B cell (primary cell): ENCODE measurements at regions not wholly inside any gene's neighbourhood (a gene's known extent, or its start where the extent isn't known, plus 50 kb on each side); places are given as distances from the start of the nearest gene placed in this dataset.

ENCODE experiments used
- ATAC-seq: fragments of 200-7000 bp; cut with Tn5 transposase; one replicate; pipeline ENCODE4 v1.10.0; 2021; ENCODE audit warnings: low read depth, mild to moderate bottlenecking, moderate number of reproducible peaks, moderate library complexity
- CTCF ChIA-PET: fragments of 350-600 bp; sonication (Branson Sonifier 250); formaldehyde crosslinking; loops from one replicate; lab custom pipeline; 2021; ENCODE audit warnings: antibody characterized with exemption, inconsistent platforms; lab: Charles Lee
- POLR2A ChIA-PET: fragments of 350-600 bp; sonication (Branson Sonifier 250); formaldehyde crosslinking; loops from one replicate; lab custom pipeline; 2021; ENCODE audit warnings: antibody characterized with exemption; lab: Charles Lee
- DNase-seq: peaks from one replicate; pipeline ENCODE4 v3.0.0; 2013
- H2AFZ ChIP-seq: 2 replicates; pipeline ENCODE4 v1.6.1; 2012; ENCODE audit warnings: mild to moderate bottlenecking, low read depth, low read length; ENCODE audit not compliant: insufficient read depth, poor library complexity, severe bottlenecking
- H3K27ac ChIP-seq, 2 donors: 1 replicate in 1 of 2; 2 replicates in 1 of 2; pipeline ENCODE4 v1.5.1; 2012 to 2013; ENCODE audit warnings: low read length in 2 of 2, mild to moderate bottlenecking in 2 of 2, moderate library complexity in 1 of 2
- H3K27me3 ChIP-seq, 4 experiments: fragments of 200-600 bp in 1 of 4; sonication (generic) in 1 of 4; replicated peaks in 1 of 4; 1 replicate in 2 of 4; 2 replicates in 2 of 4; pipeline versions ENCODE4 v1.6.1 to v1.7.0; 2013 to 2016; ENCODE audit warnings: low read length in 3 of 4, mild to moderate bottlenecking in 2 of 4, mixed read lengths in 1 of 4, moderate library complexity in 1 of 4; ENCODE audit not compliant: insufficient read depth in 4 of 4, control insufficient read depth in 3 of 4; ENCODE audit errors: control extremely low read depth in 1 of 4
- H3K36me3 ChIP-seq, 2 experiments: replicated peaks in 1 of 2; 1 replicate in 1 of 2; 2 replicates in 1 of 2; pipeline versions ENCODE4 v1.6.1 to v1.7.1; 2013; ENCODE audit warnings: low read length in 1 of 2; ENCODE audit not compliant: insufficient read depth in 2 of 2, control insufficient read depth in 1 of 2; ENCODE audit errors: control extremely low read depth in 1 of 2, extremely low read depth in 1 of 2
- H3K4me1 ChIP-seq, 2 donors: fragments of 200-600 bp in 1 of 2; sonication (generic) in 1 of 2; 1 replicate in 1 of 2; 2 replicates in 1 of 2; pipeline versions ENCODE4 v1.5.1 to v1.6.1; 2013 to 2017; ENCODE audit warnings: low read length in 2 of 2; ENCODE audit not compliant: control insufficient read depth in 2 of 2, insufficient read depth in 2 of 2
- H3K4me2 ChIP-seq: replicated peaks from 2 replicates; pipeline ENCODE3; 2012; ENCODE audit warnings: mild to moderate bottlenecking, low read depth, low read length; ENCODE audit not compliant: poor library complexity, severe bottlenecking
- H3K4me3 ChIP-seq, 5 experiments: fragments of 200-600 bp in 1 of 5; sonication (generic) in 1 of 5; 1 replicate in 3 of 5; 2 replicates in 2 of 5; pipeline versions ENCODE4 v1.5.1 to v1.7.0; 2011 to 2016; ENCODE audit warnings: low read length in 4 of 5, mild to moderate bottlenecking in 4 of 5, low read depth in 2 of 5, control low read depth in 1 of 5, moderate library complexity in 1 of 5; ENCODE audit not compliant: insufficient read depth in 1 of 5; ENCODE audit errors: control extremely low read depth in 1 of 5, extremely low read depth in 1 of 5
- H3K79me2 ChIP-seq: fragments of 200-600 bp; sonication (generic); one replicate; pipeline ENCODE4 v1.6.0; 2016; ENCODE audit warnings: low read length; ENCODE audit not compliant: control insufficient read depth, insufficient read depth
- H3K9ac ChIP-seq: fragments of 200-600 bp; sonication (generic); 2 replicates; pipeline ENCODE4 v1.6.1; 2017; ENCODE audit warnings: mild to moderate bottlenecking, low read length, moderate library complexity
- H3K9me3 ChIP-seq, 3 donors: one replicate each; pipeline versions ENCODE4 v1.6.1 to v1.7.1; 2013; ENCODE audit warnings: low read length in 2 of 3; ENCODE audit not compliant: control insufficient read depth in 2 of 3, insufficient read depth in 1 of 3; ENCODE audit errors: control extremely low read depth in 1 of 3
- H4K20me1 ChIP-seq: 2 replicates; pipeline ENCODE4 v1.6.0; 2012; ENCODE audit warnings: mild to moderate bottlenecking, low read length; ENCODE audit not compliant: insufficient read depth, control insufficient read depth, poor library complexity, severe bottlenecking
- H3K27ac Mint-ChIP-seq: one replicate; pipeline ENCODE4 v1.8.0; 2021; ENCODE audit warnings: mixed read lengths
- H3K27me3 Mint-ChIP-seq: one replicate; pipeline ENCODE4 v1.8.0; 2021; ENCODE audit warnings: mixed read lengths
- H3K4me1 Mint-ChIP-seq: one replicate; pipeline ENCODE4 v1.8.0; 2021; ENCODE audit warnings: mixed read lengths
- H3K4me3 Mint-ChIP-seq: one replicate; pipeline ENCODE4 v1.8.0; 2021; ENCODE audit warnings: mixed read lengths
- H3K9me3 Mint-ChIP-seq: one replicate; pipeline ENCODE4 v1.8.0; 2022; ENCODE audit warnings: mixed read lengths; ENCODE audit not compliant: insufficient read depth
- EZH2 ChIP-seq: IDR thresholded peaks from 2 replicates; pipeline ENCODE4 v1.6.1; 2012; ENCODE audit warnings: borderline replicate concordance, low read depth, mild to moderate bottlenecking, moderate library complexity, low read length; ENCODE audit not compliant: insufficient read depth, poor library complexity, severe bottlenecking
- WGBS: methylation state at CpG from one replicate; pipeline ENCODE4 v1.1.5; 2013; ENCODE audit warnings: missing lambda C conversion rate; ENCODE audit not compliant: insufficient coverage; 5-methylcytosine and 5-hydroxymethylcytosine counted together
- intact Hi-C: fragments of 100-400 bp; cut with micrococcal nuclease; formaldehyde crosslinking; loops from one replicate; pipeline ENCODE4 v1.10.0; 2022
- TF ChIP-seq, protein P1 (sequence below): fragments of 200-600 bp; IDR thresholded peaks from one replicate; pipeline ENCODE4 v1.8.0; 2022; ENCODE audit warnings: antibody characterized with exemption, mild to moderate bottlenecking

- CTCF ChIA-PET = interaction anchor here (1.0 kb wide), 1 partner anchor 146 kb away, joined by 3 read pairs; no protein-coding TSS in a partner anchor
Observed at GRCh38 chr1:181909010-181909409, 152.5 kb downstream of the ZNF648 start.

GRCh38 chr1:181906631-181907030 is 154.9 kb downstream of the ZNF648 start:
- H3K9me3 Mint-ChIP-seq = no peaks in the 10 kb centered on the region
- peaks cover 16% of the 10 kb centered on the region for H3K27me3 Mint-ChIP-seq
- no peak for DNase-seq
- intact Hi-C loops = no loop called here
- Histone ChIP-seq H3K4me2 (no peak overlapping the region), H3K27ac (no peak overlapping the region), H3K9me3 (no peaks in the 10 kb centered on the region), H3K4me3 (no peak overlapping the region), H3K9ac (no peak overlapping the region), H3K4me1 (no peaks in the 10 kb centered on the region), H4K20me1 (no peaks in the 10 kb centered on the region), H3K36me3 (no peaks in the 10 kb centered on the region), H2AFZ (no peak overlapping the region), H3K27me3 (no peaks in the 10 kb centered on the region), H3K79me2 (no peaks in the 10 kb centered on the region)
- CTCF ChIA-PET = no interaction called here
- H3K4me1 Mint-ChIP-seq = no peaks in the 10 kb centered on the region
- H3K27ac Mint-ChIP-seq = no peak overlapping the region
- POLR2A ChIA-PET = no interaction called here
- no peak for ATAC-seq
- WGBS = 76% methylated on average over 3 of the region's 6 CpGs
- no peak overlapping the region for H3K4me3 Mint-ChIP-seq
- TF ChIP-seq EZH2 = no peak
- TF ChIP-seq, protein P1, sequence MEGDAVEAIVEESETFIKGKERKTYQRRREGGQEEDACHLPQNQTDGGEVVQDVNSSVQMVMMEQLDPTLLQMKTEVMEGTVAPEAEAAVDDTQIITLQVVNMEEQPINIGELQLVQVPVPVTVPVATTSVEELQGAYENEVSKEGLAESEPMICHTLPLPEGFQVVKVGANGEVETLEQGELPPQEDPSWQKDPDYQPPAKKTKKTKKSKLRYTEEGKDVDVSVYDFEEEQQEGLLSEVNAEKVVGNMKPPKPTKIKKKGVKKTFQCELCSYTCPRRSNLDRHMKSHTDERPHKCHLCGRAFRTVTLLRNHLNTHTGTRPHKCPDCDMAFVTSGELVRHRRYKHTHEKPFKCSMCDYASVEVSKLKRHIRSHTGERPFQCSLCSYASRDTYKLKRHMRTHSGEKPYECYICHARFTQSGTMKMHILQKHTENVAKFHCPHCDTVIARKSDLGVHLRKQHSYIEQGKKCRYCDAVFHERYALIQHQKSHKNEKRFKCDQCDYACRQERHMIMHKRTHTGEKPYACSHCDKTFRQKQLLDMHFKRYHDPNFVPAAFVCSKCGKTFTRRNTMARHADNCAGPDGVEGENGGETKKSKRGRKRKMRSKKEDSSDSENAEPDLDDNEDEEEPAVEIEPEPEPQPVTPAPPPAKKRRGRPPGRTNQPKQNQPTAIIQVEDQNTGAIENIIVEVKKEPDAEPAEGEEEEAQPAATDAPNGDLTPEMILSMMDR = no peak

More at GRCh38 chr1:181909010-181909409, 152.5 kb downstream of the ZNF648 start:
- Histone ChIP-seq H3K36me3 (no peaks in the 10 kb centered on the region), H4K20me1 (no peaks in the 10 kb centered on the region), H3K4me3 (no peak overlapping the region), H3K9me3 (no peaks in the 10 kb centered on the region), H2AFZ (no peak overlapping the region), H3K27ac (no peak overlapping the region), H3K27me3 (no peaks in the 10 kb centered on the region), H3K9ac (no peak overlapping the region), H3K4me2 (no peak overlapping the region), H3K79me2 (no peaks in the 10 kb centered on the region), H3K4me1 (no peaks in the 10 kb centered on the region)
- no peak for TF ChIP-seq EZH2
- TF ChIP-seq, protein P1 = no peak
- no peak overlapping the region for H3K4me3 Mint-ChIP-seq
- DNase-seq (no peak), ATAC-seq (no peak)
- intact Hi-C loops = no loop called here
- no peak overlapping the region for H3K27ac Mint-ChIP-seq
- peaks cover 13% of the 10 kb centered on the region for H3K27me3 Mint-ChIP-seq
- H3K9me3 Mint-ChIP-seq = no peaks in the 10 kb centered on the region
- 60% methylated on average over 1 of the region's 1 CpG for WGBS
- POLR2A ChIA-PET = no interaction called here
- H3K4me1 Mint-ChIP-seq = no peaks in the 10 kb centered on the region
